Glutamatergic neuron (in vitro differentiated cells): ENCODE measurements at regions not wholly inside any gene's neighbourhood (a gene's known extent, or its start where the extent isn't known, plus 50 kb on each side); places are given as distances from the start of the nearest gene placed in this dataset.

Experiments used
- DNase-seq: peaks from one replicate; pipeline ENCODE4 v3.0.0; 2022
- H3K27ac Mint-ChIP-seq: one replicate; pipeline ENCODE4 v1.8.0; 2020; ENCODE audit warnings: mild to moderate bottlenecking, mixed read lengths, inconsistent platforms; ENCODE audit not compliant: unreplicated experiment
- H3K27me3 Mint-ChIP-seq: one replicate; pipeline ENCODE4 v1.8.0; 2020; ENCODE audit warnings: mild to moderate bottlenecking, moderate library complexity, mixed read lengths, inconsistent platforms; ENCODE audit not compliant: unreplicated experiment
- H3K36me3 Mint-ChIP-seq: one replicate; pipeline ENCODE4 v1.8.0; 2020; ENCODE audit warnings: mild to moderate bottlenecking, mixed read lengths, inconsistent platforms; ENCODE audit not compliant: unreplicated experiment
- H3K4me1 Mint-ChIP-seq: one replicate; pipeline ENCODE4 v1.8.0; 2020; ENCODE audit warnings: mild to moderate bottlenecking, low read depth, mixed read lengths, inconsistent platforms; ENCODE audit not compliant: unreplicated experiment
- H3K4me3 Mint-ChIP-seq: one replicate; pipeline ENCODE4 v1.8.0; 2020; ENCODE audit warnings: mild to moderate bottlenecking, mixed read lengths, inconsistent platforms; ENCODE audit not compliant: unreplicated experiment
- H3K9me3 Mint-ChIP-seq: one replicate; pipeline ENCODE4 v1.8.0; 2020; ENCODE audit warnings: mild to moderate bottlenecking, moderate library complexity, mixed read lengths, inconsistent platforms; ENCODE audit not compliant: unreplicated experiment
- CTCF ChIP-seq: fragments of 200-600 bp; sonication (generic); IDR thresholded peaks from one replicate; pipeline ENCODE4 v1.5.0; 2021; ENCODE audit not compliant: partially characterized antibody, unreplicated experiment

GRCh38 chr10:43752682-43753081 lies 104.0 kb upstream of the ZNF32 start:
- Mint-ChIP-seq H3K4me3 (no peak overlapping the region), H3K9me3 (no peaks in the 10 kb centered on the region), H3K27ac (no peak overlapping the region), H3K27me3 (peaks cover 3% of the 10 kb centered on the region), H3K4me1 (no peaks in the 10 kb centered on the region), H3K36me3 (no peaks in the 10 kb centered on the region)
- DNase-seq, result no peak
- no peak for TF ChIP-seq CTCF

- no peaks in the 10 kb centered on the region for H3K9me3 Mint-ChIP-seq
- H3K27me3 Mint-ChIP-seq, result peaks cover 3% of the 10 kb centered on the region
- H3K27ac Mint-ChIP-seq, result no peak overlapping the region
- no peak for TF ChIP-seq CTCF
- H3K36me3 Mint-ChIP-seq, result no peaks in the 10 kb centered on the region
- no peaks in the 10 kb centered on the region for H3K4me1 Mint-ChIP-seq
- no peak for DNase-seq
- H3K4me3 Mint-ChIP-seq, result no peak overlapping the region
Observed at GRCh38 chr10:43751646-43752045, 103.0 kb upstream of the ZNF32 start.

GRCh38 chr10:43749940-43750552 lies 101.4 kb upstream of the ZNF32 start:
- no peak for TF ChIP-seq CTCF
- Mint-ChIP-seq H3K4me3 (no peak overlapping the region), H3K36me3 (no peaks in the 10 kb centered on the region), H3K4me1 (no peaks in the 10 kb centered on the region), H3K27me3 (peaks cover 3% of the 10 kb centered on the region), H3K9me3 (no peaks in the 10 kb centered on the region), H3K27ac (no peak overlapping the region)
- no peak for DNase-seq

DNA sequence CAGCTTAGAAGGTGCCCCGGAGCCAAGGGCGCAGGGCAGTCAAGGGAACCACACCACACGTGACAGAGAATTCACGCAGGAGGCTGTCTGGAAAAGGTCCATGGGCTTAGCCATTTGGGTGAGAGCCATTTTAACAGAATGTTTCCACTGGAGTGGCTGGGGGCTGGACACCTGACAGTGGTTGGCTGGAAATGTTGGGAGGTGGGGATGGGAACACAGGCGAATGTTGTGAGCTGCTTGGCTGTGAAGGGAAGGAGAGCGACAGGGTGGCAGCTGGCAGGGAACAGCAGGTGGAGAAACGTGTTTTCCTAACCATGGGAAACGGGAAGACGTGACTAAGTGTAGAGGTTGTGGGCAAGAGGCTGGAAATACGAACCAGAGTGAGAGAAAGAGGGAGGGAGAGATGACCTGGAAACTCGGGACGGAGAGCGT lies 100.5 kb upstream of the ZNF32 start:
- no peak overlapping the region for H3K27ac Mint-ChIP-seq
- no peaks in the 10 kb centered on the region for H3K36me3 Mint-ChIP-seq
- no peak for TF ChIP-seq CTCF
- H3K9me3 Mint-ChIP-seq, result no peaks in the 10 kb centered on the region
- H3K4me3 Mint-ChIP-seq, result no peak overlapping the region
- DNase-seq, result no peak
- H3K4me1 Mint-ChIP-seq, result no peaks in the 10 kb centered on the region
- H3K27me3 Mint-ChIP-seq, result peaks cover 3% of the 10 kb centered on the region

DNA sequence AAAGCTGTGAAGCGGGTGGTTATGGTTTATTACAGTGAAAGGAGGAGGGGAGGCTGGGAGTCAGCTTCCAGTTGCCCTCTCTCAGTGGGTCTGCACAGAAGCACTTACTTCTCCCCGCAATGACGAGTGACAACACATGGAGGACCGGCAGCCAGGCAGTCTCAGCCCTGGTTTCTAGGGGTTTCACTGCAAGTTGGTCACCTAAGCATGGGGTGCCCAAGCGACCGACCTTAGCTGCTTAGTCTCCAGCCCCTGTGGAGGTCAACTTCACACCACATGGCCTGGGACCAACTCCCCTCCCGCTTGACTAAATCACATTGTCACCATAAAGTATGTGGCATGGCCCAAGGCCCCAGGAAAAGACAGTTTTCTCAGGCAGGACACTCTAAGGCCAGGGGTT lies 99.9 kb upstream of the ZNF32 start:
- no peak for DNase-seq
- Mint-ChIP-seq H3K27me3 (peaks cover 3% of the 10 kb centered on the region), H3K9me3 (no peaks in the 10 kb centered on the region), H3K27ac (no peak overlapping the region), H3K4me3 (no peak overlapping the region), H3K36me3 (no peaks in the 10 kb centered on the region), H3K4me1 (no peaks in the 10 kb centered on the region)
- no peak for TF ChIP-seq CTCF
